PC-3 (cell line): ENCODE measurements at regions not wholly inside any gene's neighbourhood (a gene's known extent, or its start where the extent isn't known, plus 50 kb on each side); places are given as distances from the start of the nearest gene placed in this dataset.
A peak's percentile ranks its signal among the peaks of the same experiment; 100 is the strongest.

Experiments
- ATAC-seq: fragments of 200-7000 bp; cut with Tn5 transposase; 2 replicates; pipeline ENCODE4 v1.9.1; 2020; ENCODE audit warnings: mild to moderate bottlenecking, moderate library complexity
- BruUV-seq: library from RNA; stranded (reverse); fragments of 400-500 nt; replicated peaks from 2 replicates; lab custom pipeline; 2021; lab: Mats Ljungman, UMichigan
- CTCF ChIA-PET: fragments of 300-600 bp; sonication (Branson Sonifier 250); formaldehyde crosslinking; loops from one replicate; lab custom pipeline; 2022; ENCODE audit warnings: antibody characterized with exemption; lab: Charles Lee
- POLR2A ChIA-PET: fragments of 300-600 bp; sonication (Branson Sonifier 250); formaldehyde crosslinking; loops from one replicate; lab custom pipeline; 2022; ENCODE audit warnings: antibody characterized with exemption; ENCODE audit not compliant: unreplicated experiment; lab: Charles Lee
- DNase-seq: peaks from one replicate; pipeline ENCODE4 v3.0.0-alpha.2; 2015
- H2AFZ ChIP-seq: fragments of 300-600 bp; sonication (generic); 2 replicates; pipeline ENCODE4 v1.6.0; 2016; ENCODE audit warnings: antibody characterized with exemption, low read length
- H3F3A ChIP-seq: fragments of 300-600 bp; sonication (generic); one replicate; pipeline ENCODE4 v1.6.0; 2017; ENCODE audit warnings: antibody characterized with exemption, low read length, control low read depth, mild to moderate bottlenecking; ENCODE audit not compliant: unreplicated experiment
- H3K27ac ChIP-seq: fragments of 300-600 bp; sonication (generic); 2 replicates; pipeline ENCODE4 v1.5.1; 2016; ENCODE audit warnings: mild to moderate bottlenecking, low read length
- H3K27me3 ChIP-seq: fragments of 300-600 bp; sonication (generic); 2 replicates; pipeline ENCODE4 v1.6.1; 2016; ENCODE audit warnings: low read length, mixed read lengths
- H3K36me3 ChIP-seq: fragments of 300-600 bp; sonication (generic); 2 replicates; pipeline ENCODE4 v1.6.1; 2016; ENCODE audit warnings: low read depth, mixed run types, low read length, mixed read lengths
- H3K4me1 ChIP-seq: fragments of 300-600 bp; sonication (generic); 2 replicates; pipeline ENCODE4 v1.5.1; 2016; ENCODE audit warnings: low read length; ENCODE audit not compliant: insufficient read depth
- H3K4me2 ChIP-seq: fragments of 300-600 bp; sonication (generic); 2 replicates; pipeline ENCODE4 v1.6.0; 2016; ENCODE audit warnings: low read length
- H3K4me3 ChIP-seq: fragments of 300-600 bp; sonication (generic); 2 replicates; pipeline ENCODE4 v1.5.1; 2016; ENCODE audit warnings: mild to moderate bottlenecking, low read length, mixed read lengths
- H3K79me2 ChIP-seq: fragments of 300-600 bp; sonication (generic); 2 replicates; pipeline ENCODE4 v1.6.1; 2017; ENCODE audit warnings: low read length, mixed read lengths
- H3K9ac ChIP-seq: fragments of 300-600 bp; sonication (generic); 2 replicates; pipeline ENCODE4 v1.6.0; 2016; ENCODE audit warnings: mild to moderate bottlenecking, low read length
- H3K9me2 ChIP-seq: fragments of 300-600 bp; sonication (generic); replicated peaks from 2 replicates; pipeline ENCODE4 v1.6.1; 2016; ENCODE audit warnings: mixed run types, low read length, mixed read lengths
- H3K9me3 ChIP-seq: fragments of 300-600 bp; sonication (generic); 2 replicates; pipeline ENCODE4 v1.6.1; 2016; ENCODE audit warnings: low read length, mixed read lengths
- H4K20me1 ChIP-seq: fragments of 300-600 bp; sonication (generic); 2 replicates; pipeline ENCODE4 v1.6.1; 2016; ENCODE audit warnings: low read length, mixed read lengths
- EZH2 ChIP-seq: fragments of 300-600 bp; sonication (generic); IDR thresholded peaks from one replicate; pipeline ENCODE4 v1.6.1; 2017; ENCODE audit warnings: antibody characterized with exemption, mild to moderate bottlenecking, low read length; ENCODE audit not compliant: unreplicated experiment
- EZH2phosphoT487 ChIP-seq: fragments of 300-600 bp; sonication (generic); IDR thresholded peaks from 2 replicates; pipeline ENCODE4 v1.6.1; 2018; ENCODE audit warnings: mild to moderate bottlenecking, antibody characterized with exemption, low read length, borderline replicate concordance
- intact Hi-C: fragments of 100-400 bp; cut with micrococcal nuclease; formaldehyde crosslinking; loops from 2 replicates; pipeline ENCODE4 v1.9.0; 2023
- TF ChIP-seq, protein P1 (sequence below): fragments of 300-600 bp; sonication (generic); conservative IDR thresholded peaks from 2 replicates; pipeline ENCODE4 v1.5.1; 2017; ENCODE audit warnings: antibody characterized with exemption, low read depth, mild to moderate bottlenecking, low read length

- no peaks in the 10 kb centered on the region for H3K27me3 ChIP-seq
- ChIA-PET POLR2A (no interaction called here), CTCF (no interaction called here)
- no peaks in the 10 kb centered on the region for H4K20me1 ChIP-seq
- no peak overlapping the region for H3K4me3 ChIP-seq
- intact Hi-C loops: loop anchor here (5.0 kb wide), 1 partner anchor 33 kb away; no protein-coding TSS in a partner anchor
- H3K9me3 ChIP-seq: no peaks in the 10 kb centered on the region
- no peak overlapping the region for H3K27ac ChIP-seq
- TF ChIP-seq EZH2phosphoT487: no peak
- TF ChIP-seq EZH2: no peak
- TF ChIP-seq, protein P1, sequence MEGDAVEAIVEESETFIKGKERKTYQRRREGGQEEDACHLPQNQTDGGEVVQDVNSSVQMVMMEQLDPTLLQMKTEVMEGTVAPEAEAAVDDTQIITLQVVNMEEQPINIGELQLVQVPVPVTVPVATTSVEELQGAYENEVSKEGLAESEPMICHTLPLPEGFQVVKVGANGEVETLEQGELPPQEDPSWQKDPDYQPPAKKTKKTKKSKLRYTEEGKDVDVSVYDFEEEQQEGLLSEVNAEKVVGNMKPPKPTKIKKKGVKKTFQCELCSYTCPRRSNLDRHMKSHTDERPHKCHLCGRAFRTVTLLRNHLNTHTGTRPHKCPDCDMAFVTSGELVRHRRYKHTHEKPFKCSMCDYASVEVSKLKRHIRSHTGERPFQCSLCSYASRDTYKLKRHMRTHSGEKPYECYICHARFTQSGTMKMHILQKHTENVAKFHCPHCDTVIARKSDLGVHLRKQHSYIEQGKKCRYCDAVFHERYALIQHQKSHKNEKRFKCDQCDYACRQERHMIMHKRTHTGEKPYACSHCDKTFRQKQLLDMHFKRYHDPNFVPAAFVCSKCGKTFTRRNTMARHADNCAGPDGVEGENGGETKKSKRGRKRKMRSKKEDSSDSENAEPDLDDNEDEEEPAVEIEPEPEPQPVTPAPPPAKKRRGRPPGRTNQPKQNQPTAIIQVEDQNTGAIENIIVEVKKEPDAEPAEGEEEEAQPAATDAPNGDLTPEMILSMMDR: no peak
- ATAC-seq: no peak
- no peak overlapping the region for H3K4me2 ChIP-seq
- no peaks in the 10 kb centered on the region for H3K9me2 ChIP-seq
- H3K79me2 ChIP-seq: no peaks in the 10 kb centered on the region
- BruUV-seq: no TSS peak
- H3F3A ChIP-seq: peaks cover 6% of the 10 kb centered on the region
- H3K4me1 ChIP-seq: peaks cover 34% of the 10 kb centered on the region
- H2AFZ ChIP-seq: no peak overlapping the region
- no peak for DNase-seq
- H3K9ac ChIP-seq: no peak overlapping the region
- H3K36me3 ChIP-seq: no peaks in the 10 kb centered on the region
These were observed 501.1 kb upstream of the JAG1 start for GRCh38 chr20:11174861-11175260.

GRCh38 chr20:11176431-11176830 lies 502.6 kb upstream of the JAG1 start:
- Histone ChIP-seq H3K4me1 (peaks cover 36% of the 10 kb centered on the region), H3K27ac (peak overlapping the region; percentile 39), H3K36me3 (peaks cover 8% of the 10 kb centered on the region; the same call in 1 of the 2 replicates), H3K4me3 (no peak overlapping the region), H3K4me2 (peak overlapping the region; percentile 23), H4K20me1 (no peaks in the 10 kb centered on the region), H3K27me3 (no peaks in the 10 kb centered on the region), H3F3A (peaks cover 6% of the 10 kb centered on the region), H3K79me2 (no peaks in the 10 kb centered on the region), H2AFZ (no peak overlapping the region), H3K9me3 (0 out of 2 replicates have a peak, but pooled peaks cover 7% of the 10 kb centered on the region), H3K9ac (no peak overlapping the region), H3K9me2 (no peaks in the 10 kb centered on the region)
- BruUV-seq: no TSS peak
- ChIA-PET CTCF (no interaction called here), POLR2A (no interaction called here)
- ATAC-seq (peak; percentile 45), DNase-seq (peak; percentile 92)
- intact Hi-C loops: loop anchor here (5.0 kb wide), 1 partner anchor 34 kb away; no protein-coding TSS in a partner anchor
- TF ChIP-seq EZH2 (no peak), EZH2phosphoT487 (no peak)
- TF ChIP-seq, protein P1: no peak
